ENCODE measurements at regions not wholly inside any gene's neighbourhood (a gene's known extent, or its start where the extent isn't known, plus 50 kb on each side); places are given as distances from the start of the nearest gene placed in this dataset.

DNA sequence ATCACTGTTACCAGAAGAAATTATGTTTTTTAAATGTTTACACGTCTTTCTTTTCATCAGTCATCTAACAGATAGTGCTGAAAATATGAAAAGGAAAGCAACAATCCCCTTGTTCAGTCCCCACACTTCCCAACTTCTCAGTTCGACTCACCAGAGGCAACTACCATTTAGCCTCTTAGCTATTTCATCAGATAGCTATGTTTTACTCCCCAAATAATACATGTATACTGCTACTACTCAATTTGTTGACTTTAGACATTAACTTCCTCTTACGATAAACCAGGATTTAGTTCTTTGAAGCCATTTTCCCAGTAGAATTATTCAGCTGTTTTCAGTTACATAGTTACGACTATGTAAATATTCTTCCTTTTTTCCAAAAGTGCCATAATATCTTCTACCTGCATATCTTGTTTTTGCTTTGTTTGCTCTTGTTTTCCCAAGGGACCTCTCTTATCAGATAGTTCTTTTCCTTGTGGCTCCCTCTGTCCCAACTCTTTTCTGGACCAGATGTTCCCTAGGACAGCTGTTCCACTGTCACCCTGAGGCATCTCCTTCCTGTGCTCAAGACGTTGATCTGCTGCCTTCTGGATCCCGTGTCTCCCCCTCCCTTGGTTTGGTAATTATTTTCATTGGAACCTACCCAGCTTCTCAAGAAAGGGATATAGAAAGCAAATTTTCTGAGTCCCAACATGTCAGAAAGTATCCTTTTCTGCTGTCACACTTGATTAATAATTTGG is 289.3 kb upstream of the TANK start:
- TF ChIP-seq, protein P1, sequence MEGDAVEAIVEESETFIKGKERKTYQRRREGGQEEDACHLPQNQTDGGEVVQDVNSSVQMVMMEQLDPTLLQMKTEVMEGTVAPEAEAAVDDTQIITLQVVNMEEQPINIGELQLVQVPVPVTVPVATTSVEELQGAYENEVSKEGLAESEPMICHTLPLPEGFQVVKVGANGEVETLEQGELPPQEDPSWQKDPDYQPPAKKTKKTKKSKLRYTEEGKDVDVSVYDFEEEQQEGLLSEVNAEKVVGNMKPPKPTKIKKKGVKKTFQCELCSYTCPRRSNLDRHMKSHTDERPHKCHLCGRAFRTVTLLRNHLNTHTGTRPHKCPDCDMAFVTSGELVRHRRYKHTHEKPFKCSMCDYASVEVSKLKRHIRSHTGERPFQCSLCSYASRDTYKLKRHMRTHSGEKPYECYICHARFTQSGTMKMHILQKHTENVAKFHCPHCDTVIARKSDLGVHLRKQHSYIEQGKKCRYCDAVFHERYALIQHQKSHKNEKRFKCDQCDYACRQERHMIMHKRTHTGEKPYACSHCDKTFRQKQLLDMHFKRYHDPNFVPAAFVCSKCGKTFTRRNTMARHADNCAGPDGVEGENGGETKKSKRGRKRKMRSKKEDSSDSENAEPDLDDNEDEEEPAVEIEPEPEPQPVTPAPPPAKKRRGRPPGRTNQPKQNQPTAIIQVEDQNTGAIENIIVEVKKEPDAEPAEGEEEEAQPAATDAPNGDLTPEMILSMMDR (IDR thresholded peaks at IDR 0.05; ENCODE audit: insufficient read depth, low read depth, low read length): no peak
- no peak for TF ChIP-seq EZH2 (IDR thresholded peaks at IDR 0.05; ENCODE audit: insufficient read depth, low read length)
- no peaks in the 10 kb centered on the region for H3K36me3 ChIP-seq (ENCODE audit: insufficient read depth, low read length)
- FAIRE-seq (no peak), DNase-seq (ENCODE audit: low read depth) (no peak)
- H3K4me2 ChIP-seq (ENCODE audit: low read length): no peak overlapping the region
- H4K20me1 ChIP-seq (ENCODE audit: insufficient read depth, low read length): no peaks in the 10 kb centered on the region
- H3K4me3 ChIP-seq (ENCODE audit: insufficient read depth, low read depth, low read length): no peak overlapping the region
- H3K9me3 ChIP-seq (ENCODE audit: insufficient read depth, low read depth, low read length): no peaks in the 10 kb centered on the region
- peaks cover 11% of the 10 kb centered on the region for H3K4me1 ChIP-seq (ENCODE audit: insufficient read depth, low read length)
- peaks cover 6% of the 10 kb centered on the region for H3K4me1 Mint-ChIP-seq (ENCODE audit: low read depth, unreplicated experiment)
- H3K27ac ChIP-seq (ENCODE audit: low read depth, low read length): no peak overlapping the region
- no peaks in the 10 kb centered on the region for H3K27me3 ChIP-seq (ENCODE audit: insufficient read depth, low read length)
- no peak overlapping the region for H2AFZ ChIP-seq (ENCODE audit: low read depth, low read length)
- H3K9me3 Mint-ChIP-seq (ENCODE audit: unreplicated experiment): no peaks in the 10 kb centered on the region
- H3K79me2 ChIP-seq (ENCODE audit: insufficient read depth, low read length): no peaks in the 10 kb centered on the region
- no peaks in the 10 kb centered on the region for H3K36me3 Mint-ChIP-seq (ENCODE audit: low read depth, unreplicated experiment)
- no peak overlapping the region for H3K4me3 Mint-ChIP-seq (ENCODE audit: unreplicated experiment)
- no peak overlapping the region for H3K9ac ChIP-seq (ENCODE audit: low read length)
- peak overlapping the region; percentile 15 for H3K27ac Mint-ChIP-seq (ENCODE audit: unreplicated experiment)
- no peaks in the 10 kb centered on the region for H3K27me3 Mint-ChIP-seq (ENCODE audit: low read depth, unreplicated experiment)

DNA sequence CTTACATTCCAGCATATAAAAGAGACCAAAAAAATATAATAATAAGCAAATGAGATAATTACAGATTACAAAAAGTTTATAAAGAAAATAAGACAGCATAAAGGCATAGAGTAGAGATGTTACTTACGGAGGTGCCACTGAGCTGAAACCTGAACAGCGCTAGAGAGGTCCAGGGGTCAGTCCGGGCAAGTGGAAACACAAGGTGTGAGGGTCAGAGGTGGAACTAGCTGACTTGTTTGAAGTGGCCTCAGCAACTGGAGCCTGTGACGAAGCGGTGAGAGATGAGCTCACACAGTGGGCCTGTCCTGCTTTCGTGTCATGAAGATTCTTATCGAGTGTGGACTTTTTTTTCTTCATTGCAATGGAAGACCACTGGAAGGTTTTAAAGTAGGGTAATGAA is 288.3 kb upstream of the TANK start:
- Mint-ChIP-seq H3K27me3 (ENCODE audit: low read depth, unreplicated experiment) (no peaks in the 10 kb centered on the region), H3K4me3 (ENCODE audit: unreplicated experiment) (no peak overlapping the region), H3K9me3 (ENCODE audit: unreplicated experiment) (no peaks in the 10 kb centered on the region), H3K36me3 (ENCODE audit: low read depth, unreplicated experiment) (no peaks in the 10 kb centered on the region), H3K4me1 (ENCODE audit: low read depth, unreplicated experiment) (peaks cover 13% of the 10 kb centered on the region), H3K27ac (ENCODE audit: unreplicated experiment) (no peak overlapping the region)
- Histone ChIP-seq H3K4me3 (ENCODE audit: insufficient read depth, low read depth, low read length) (no peak overlapping the region), H3K27ac (ENCODE audit: low read depth, low read length) (no peak overlapping the region), H4K20me1 (ENCODE audit: insufficient read depth, low read length) (no peaks in the 10 kb centered on the region), H3K79me2 (ENCODE audit: insufficient read depth, low read length) (no peaks in the 10 kb centered on the region), H3K9ac (ENCODE audit: low read length) (no peak overlapping the region), H3K27me3 (ENCODE audit: insufficient read depth, low read length) (no peaks in the 10 kb centered on the region), H3K4me1 (ENCODE audit: insufficient read depth, low read length) (peaks cover 11% of the 10 kb centered on the region), H3K4me2 (ENCODE audit: low read length) (no peak overlapping the region), H3K36me3 (ENCODE audit: insufficient read depth, low read length) (no peaks in the 10 kb centered on the region), H2AFZ (ENCODE audit: low read depth, low read length) (no peak overlapping the region), H3K9me3 (ENCODE audit: insufficient read depth, low read depth, low read length) (no peaks in the 10 kb centered on the region)
- FAIRE-seq: no peak
- TF ChIP-seq EZH2 (IDR thresholded peaks at IDR 0.05; ENCODE audit: insufficient read depth, low read length): no peak
- TF ChIP-seq, protein P1 (IDR thresholded peaks at IDR 0.05; ENCODE audit: insufficient read depth, low read depth, low read length): no peak
- DNase-seq (ENCODE audit: low read depth): no peak

DNA sequence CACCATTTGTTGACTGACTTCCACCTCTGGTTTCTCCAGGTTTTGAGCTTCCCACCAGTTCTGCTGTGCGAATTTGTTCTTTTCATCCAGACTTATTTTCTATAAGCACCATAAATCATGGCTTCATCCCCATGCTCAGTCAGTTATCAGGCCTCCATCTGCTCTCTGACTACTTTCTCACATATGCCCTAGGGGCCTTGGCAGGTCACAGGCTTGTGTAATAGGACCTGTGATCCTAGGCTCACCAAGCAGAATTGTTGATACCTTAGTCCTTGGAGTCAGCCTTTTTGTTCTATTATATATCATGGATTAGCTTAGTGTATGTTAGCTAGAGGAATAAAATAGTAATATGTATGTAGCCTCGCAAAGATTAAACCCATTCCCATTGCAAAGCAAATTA is 284.2 kb upstream of the TANK start:
- Histone ChIP-seq H3K36me3 (ENCODE audit: insufficient read depth, low read length) (no peaks in the 10 kb centered on the region), H3K4me1 (ENCODE audit: insufficient read depth, low read length) (no peaks in the 10 kb centered on the region), H3K9me3 (ENCODE audit: insufficient read depth, low read depth, low read length) (no peaks in the 10 kb centered on the region), H3K27ac (ENCODE audit: low read depth, low read length) (no peak overlapping the region), H3K4me3 (ENCODE audit: insufficient read depth, low read depth, low read length) (no peak overlapping the region), H2AFZ (ENCODE audit: low read depth, low read length) (no peak overlapping the region), H3K9ac (ENCODE audit: low read length) (no peak overlapping the region), H4K20me1 (ENCODE audit: insufficient read depth, low read length) (no peaks in the 10 kb centered on the region), H3K79me2 (ENCODE audit: insufficient read depth, low read length) (no peaks in the 10 kb centered on the region), H3K27me3 (ENCODE audit: insufficient read depth, low read length) (no peaks in the 10 kb centered on the region), H3K4me2 (ENCODE audit: low read length) (no peak overlapping the region)
- no peaks in the 10 kb centered on the region for H3K27me3 Mint-ChIP-seq (ENCODE audit: low read depth, unreplicated experiment)
- no peak for FAIRE-seq
- DNase-seq (ENCODE audit: low read depth): no peak
- H3K27ac Mint-ChIP-seq (ENCODE audit: unreplicated experiment): peak overlapping the region; percentile 36
- H3K4me1 Mint-ChIP-seq (ENCODE audit: low read depth, unreplicated experiment): peaks cover 8% of the 10 kb centered on the region
- H3K9me3 Mint-ChIP-seq (ENCODE audit: unreplicated experiment): no peaks in the 10 kb centered on the region
- H3K4me3 Mint-ChIP-seq (ENCODE audit: unreplicated experiment): no peak overlapping the region
- no peaks in the 10 kb centered on the region for H3K36me3 Mint-ChIP-seq (ENCODE audit: low read depth, unreplicated experiment)
- TF ChIP-seq, protein P1 (IDR thresholded peaks at IDR 0.05; ENCODE audit: insufficient read depth, low read depth, low read length): no peak
- no peak for TF ChIP-seq EZH2 (IDR thresholded peaks at IDR 0.05; ENCODE audit: insufficient read depth, low read length)

All from astrocyte (in vitro differentiated cells and primary cell).